ENCODE measurements at regions not wholly inside any gene's neighbourhood (a gene's known extent, or its start where the extent isn't known, plus 50 kb on each side); places are given as distances from the start of the nearest gene placed in this dataset.

DNA sequence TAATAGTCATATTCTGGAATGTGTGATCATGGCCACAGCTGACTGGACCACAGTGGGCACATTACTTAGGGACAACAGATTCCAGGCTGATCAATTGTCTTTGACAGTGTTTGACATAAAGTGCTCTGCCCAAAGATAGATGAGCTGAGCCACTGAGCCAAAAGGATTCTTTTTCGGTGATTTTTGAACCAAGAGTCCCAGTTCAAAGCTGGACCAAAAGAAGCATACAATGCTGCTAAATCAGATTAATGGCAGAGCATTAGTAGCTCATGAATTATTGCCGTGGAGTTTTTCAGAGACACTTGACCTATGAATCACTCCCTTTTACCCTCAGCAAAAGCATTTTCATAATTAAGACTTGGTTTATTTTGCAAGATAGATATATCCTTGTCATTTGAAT, 160.6 kb downstream of the IZUMO3 start:
- ATAC-seq (ENCODE audit: insufficient read depth, low FRiP score) (no peak), DNase-seq (no peak)
- WGBS, 2 donors: 58 to 65% methylated on average over 2 of the region's 2 CpGs

DNA sequence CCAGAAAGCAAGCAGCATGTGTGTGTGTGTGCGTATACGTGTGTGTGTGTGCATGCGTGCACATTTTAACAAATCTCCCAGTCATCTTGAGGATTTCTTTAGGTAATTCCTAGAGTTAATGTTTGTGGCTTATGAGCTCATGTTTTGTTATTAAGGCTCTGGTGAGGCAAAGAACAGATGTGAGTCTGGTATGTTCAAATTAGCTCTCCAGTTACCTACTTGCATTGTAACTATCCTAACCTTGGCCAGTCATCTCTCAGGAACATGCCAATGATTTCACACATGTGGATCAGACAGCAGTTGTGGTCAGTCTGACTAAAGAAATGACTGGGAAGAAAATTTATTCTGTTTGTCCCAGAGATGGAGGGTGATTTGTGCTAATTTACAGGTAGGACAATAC, 163.1 kb downstream of the IZUMO3 start:
- TF ChIP-seq, protein P1, sequence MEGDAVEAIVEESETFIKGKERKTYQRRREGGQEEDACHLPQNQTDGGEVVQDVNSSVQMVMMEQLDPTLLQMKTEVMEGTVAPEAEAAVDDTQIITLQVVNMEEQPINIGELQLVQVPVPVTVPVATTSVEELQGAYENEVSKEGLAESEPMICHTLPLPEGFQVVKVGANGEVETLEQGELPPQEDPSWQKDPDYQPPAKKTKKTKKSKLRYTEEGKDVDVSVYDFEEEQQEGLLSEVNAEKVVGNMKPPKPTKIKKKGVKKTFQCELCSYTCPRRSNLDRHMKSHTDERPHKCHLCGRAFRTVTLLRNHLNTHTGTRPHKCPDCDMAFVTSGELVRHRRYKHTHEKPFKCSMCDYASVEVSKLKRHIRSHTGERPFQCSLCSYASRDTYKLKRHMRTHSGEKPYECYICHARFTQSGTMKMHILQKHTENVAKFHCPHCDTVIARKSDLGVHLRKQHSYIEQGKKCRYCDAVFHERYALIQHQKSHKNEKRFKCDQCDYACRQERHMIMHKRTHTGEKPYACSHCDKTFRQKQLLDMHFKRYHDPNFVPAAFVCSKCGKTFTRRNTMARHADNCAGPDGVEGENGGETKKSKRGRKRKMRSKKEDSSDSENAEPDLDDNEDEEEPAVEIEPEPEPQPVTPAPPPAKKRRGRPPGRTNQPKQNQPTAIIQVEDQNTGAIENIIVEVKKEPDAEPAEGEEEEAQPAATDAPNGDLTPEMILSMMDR (IDR thresholded peaks at IDR 0.05; ENCODE audit: control extremely low read depth, extremely low read depth): no peak
- no peaks in the 10 kb centered on the region for H3K4me1 ChIP-seq (ENCODE audit: control insufficient read depth in 5 of 5, insufficient read depth in 5 of 5, low read length in 5 of 5)
- no peak overlapping the region for H3K27ac ChIP-seq (ENCODE audit: low read depth in 1 of 2, low read length in 1 of 2)
- DNase-seq: no peak
- no peak overlapping the region for H3K9ac ChIP-seq (ENCODE audit: insufficient read depth in 1 of 2, low read length in 2 of 2)
- H3K9me3 ChIP-seq (ENCODE audit: control insufficient read depth in 4 of 4, insufficient read depth in 3 of 4, low read length in 3 of 4): no peaks in the 10 kb centered on the region
- ATAC-seq (ENCODE audit: insufficient read depth, low FRiP score): no peak
- 96 to 97% methylated on average over 3 of the region's 3 CpGs for WGBS, 2 donors
- H3K4me3 ChIP-seq: no peak overlapping the region
- H3K36me3 ChIP-seq (ENCODE audit: control insufficient read depth in 4 of 4, insufficient read depth in 4 of 4, low read length in 4 of 4): no peaks in the 10 kb centered on the region
- H3K27me3 ChIP-seq (ENCODE audit: control insufficient read depth in 3 of 3, insufficient read depth in 3 of 3, low read length in 2 of 3): no peaks in the 10 kb centered on the region

More for the DNA sequence above, 160.6 kb downstream of the IZUMO3 start:
- Histone ChIP-seq H3K9ac (ENCODE audit: insufficient read depth in 1 of 2, low read length in 2 of 2) (no peak overlapping the region), H3K9me3 (ENCODE audit: control insufficient read depth in 4 of 4, insufficient read depth in 3 of 4, low read length in 3 of 4) (no peaks in the 10 kb centered on the region), H3K4me1 (ENCODE audit: control insufficient read depth in 5 of 5, insufficient read depth in 5 of 5, low read length in 5 of 5) (no peaks in the 10 kb centered on the region), H3K36me3 (ENCODE audit: control insufficient read depth in 4 of 4, insufficient read depth in 4 of 4, low read length in 4 of 4) (no peaks in the 10 kb centered on the region), H3K4me3 (no peak overlapping the region), H3K27me3 (ENCODE audit: control insufficient read depth in 3 of 3, insufficient read depth in 3 of 3, low read length in 2 of 3) (no peaks in the 10 kb centered on the region), H3K27ac (ENCODE audit: low read depth in 1 of 2, low read length in 1 of 2) (no peak overlapping the region)
- TF ChIP-seq, protein P1 (IDR thresholded peaks at IDR 0.05; ENCODE audit: control extremely low read depth, extremely low read depth): no peak

DNA sequence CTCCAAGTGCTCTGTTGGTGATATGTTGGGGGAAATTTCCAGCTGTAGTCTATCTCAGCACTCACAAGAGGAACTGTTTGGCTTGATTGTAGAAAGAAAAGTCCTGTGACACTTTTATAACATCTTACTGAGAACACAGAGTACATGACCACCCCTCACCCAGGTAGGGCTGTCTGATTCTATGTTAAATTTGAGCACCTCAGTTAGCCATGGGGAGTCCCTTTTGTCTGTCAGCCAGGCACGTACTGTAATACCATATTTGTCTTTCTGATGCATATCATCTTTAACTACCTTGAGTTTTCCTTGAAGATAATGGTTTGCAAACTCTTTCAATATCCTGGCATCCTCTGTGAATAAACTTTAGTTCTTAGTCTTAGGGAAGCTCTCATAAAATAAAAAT, 164.5 kb downstream of the IZUMO3 start:
- H3K4me3 ChIP-seq: no peak overlapping the region
- no peak for ATAC-seq (ENCODE audit: insufficient read depth, low FRiP score)
- TF ChIP-seq, protein P1 (IDR thresholded peaks at IDR 0.05; ENCODE audit: control extremely low read depth, extremely low read depth): no peak
- no peaks in the 10 kb centered on the region for H3K27me3 ChIP-seq (ENCODE audit: control insufficient read depth in 3 of 3, insufficient read depth in 3 of 3, low read length in 2 of 3)
- peaks cover 0 to 5% (median 2%) of the 10 kb centered on the region in 4 donors for H3K9me3 ChIP-seq (ENCODE audit: control insufficient read depth in 4 of 4, insufficient read depth in 3 of 4, low read length in 3 of 4)
- H3K36me3 ChIP-seq (ENCODE audit: control insufficient read depth in 4 of 4, insufficient read depth in 4 of 4, low read length in 4 of 4): no peaks in the 10 kb centered on the region
- WGBS, 2 donors: 69 to 88% methylated on average over 1 of the region's 1 CpG
- no peaks in the 10 kb centered on the region for H3K4me1 ChIP-seq (ENCODE audit: control insufficient read depth in 5 of 5, insufficient read depth in 5 of 5, low read length in 5 of 5)
- DNase-seq: no peak
- no peak overlapping the region for H3K9ac ChIP-seq (ENCODE audit: insufficient read depth in 1 of 2, low read length in 2 of 2)
- no peak overlapping the region for H3K27ac ChIP-seq (ENCODE audit: low read depth in 1 of 2, low read length in 1 of 2)

DNA sequence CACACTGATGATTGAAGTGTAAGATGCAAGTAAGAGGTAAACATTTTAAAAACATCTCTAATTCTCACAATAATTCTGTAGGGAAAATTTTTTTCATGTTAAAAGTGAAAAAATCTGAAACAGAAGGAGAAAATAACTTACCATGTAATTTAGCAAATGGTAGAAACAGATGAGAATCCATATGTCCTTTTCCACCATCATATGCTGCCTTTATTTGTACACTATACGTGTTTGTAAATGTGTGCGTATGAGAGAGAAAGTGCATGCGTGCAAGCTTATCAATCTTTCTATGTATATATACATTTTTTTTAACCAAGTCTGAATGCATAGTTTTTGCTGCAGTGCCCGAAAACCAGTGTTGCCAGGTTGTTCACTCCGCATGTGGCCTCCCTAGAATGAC, 186.7 kb downstream of the IZUMO3 start:
- no peak overlapping the region for H3K4me3 ChIP-seq
- ATAC-seq (ENCODE audit: insufficient read depth, low FRiP score): no peak
- no peak for DNase-seq
- TF ChIP-seq, protein P1 (IDR thresholded peaks at IDR 0.05; ENCODE audit: control extremely low read depth, extremely low read depth): no peak
- no peaks in the 10 kb centered on the region for H3K36me3 ChIP-seq (ENCODE audit: control insufficient read depth in 4 of 4, insufficient read depth in 4 of 4, low read length in 4 of 4)
- no peak overlapping the region for H3K27ac ChIP-seq (ENCODE audit: low read depth in 1 of 2, low read length in 1 of 2)
- H3K4me1 ChIP-seq (ENCODE audit: control insufficient read depth in 5 of 5, insufficient read depth in 5 of 5, low read length in 5 of 5): no peaks in the 10 kb centered on the region
- no peaks in the 10 kb centered on the region for H3K27me3 ChIP-seq (ENCODE audit: control insufficient read depth in 3 of 3, insufficient read depth in 3 of 3, low read length in 2 of 3)
- peaks cover 0 to 13% (median 8%) of the 10 kb centered on the region in 4 donors for H3K9me3 ChIP-seq (ENCODE audit: control insufficient read depth in 4 of 4, insufficient read depth in 3 of 4, low read length in 3 of 4)
- 91 to 94% methylated on average over 5 of the region's 5 CpGs for WGBS, 2 donors
- no peak overlapping the region for H3K9ac ChIP-seq (ENCODE audit: insufficient read depth in 1 of 2, low read length in 2 of 2)

All from lung (tissue), 11 donors.